H1 (cell line): ENCODE measurements at regions not wholly inside any gene's neighbourhood (a gene's known extent, or its start where the extent isn't known, plus 50 kb on each side); places are given as distances from the start of the nearest gene placed in this dataset.

ENCODE experiments used
- RFX5 ChIP-seq: IDR thresholded peaks from 2 replicates; pipeline ENCODE4 v1.6.1; 2011; ENCODE audit warnings: low read depth, low read length, improper control_type of control experiment, borderline replicate concordance
- TF ChIP-seq, protein P1 (sequence below): fragments of 300-600 bp; sonication (generic); IDR thresholded peaks from 2 replicates; pipeline ENCODE4 v1.7.1; 2012; ENCODE audit warnings: low read length, moderate library complexity, mild to moderate bottlenecking, inconsistent platforms; ENCODE audit not compliant: insufficient replicate concordance

DNA sequence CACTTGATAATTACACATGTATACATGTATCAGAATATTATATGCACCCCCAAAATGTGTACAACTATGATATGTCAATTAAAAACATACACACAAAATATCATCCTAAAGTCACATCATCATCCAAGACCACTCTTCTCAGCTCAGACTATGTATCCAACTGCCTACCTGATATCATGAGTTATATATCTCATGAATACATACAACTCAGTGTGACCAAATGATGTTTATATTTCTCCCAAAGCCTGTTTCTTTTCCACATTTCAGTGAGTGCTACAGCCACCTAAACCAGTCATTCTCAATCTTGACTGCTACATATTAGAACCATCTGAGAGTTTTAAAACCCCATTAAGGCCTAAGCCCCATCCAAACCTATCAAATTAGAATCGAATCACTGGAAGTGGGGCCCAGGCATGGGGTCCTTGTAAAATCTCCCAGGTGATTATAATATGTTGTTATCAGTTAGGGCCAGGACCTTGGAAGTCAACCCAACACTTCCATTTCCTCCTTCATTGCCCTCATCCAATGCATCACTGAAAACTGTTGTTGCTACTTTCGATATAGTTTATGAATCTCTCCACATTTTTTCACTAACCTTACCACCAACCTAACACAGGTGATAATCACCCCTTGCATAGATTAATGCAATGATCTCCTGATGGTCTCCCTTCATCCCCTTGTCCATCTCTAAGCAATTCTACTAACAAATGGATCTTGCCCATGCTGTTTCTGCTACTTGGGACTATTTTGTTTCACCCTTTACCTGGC lies 53.8 kb upstream of the ITGB8 start (continued):
- TF ChIP-seq, protein P1, sequence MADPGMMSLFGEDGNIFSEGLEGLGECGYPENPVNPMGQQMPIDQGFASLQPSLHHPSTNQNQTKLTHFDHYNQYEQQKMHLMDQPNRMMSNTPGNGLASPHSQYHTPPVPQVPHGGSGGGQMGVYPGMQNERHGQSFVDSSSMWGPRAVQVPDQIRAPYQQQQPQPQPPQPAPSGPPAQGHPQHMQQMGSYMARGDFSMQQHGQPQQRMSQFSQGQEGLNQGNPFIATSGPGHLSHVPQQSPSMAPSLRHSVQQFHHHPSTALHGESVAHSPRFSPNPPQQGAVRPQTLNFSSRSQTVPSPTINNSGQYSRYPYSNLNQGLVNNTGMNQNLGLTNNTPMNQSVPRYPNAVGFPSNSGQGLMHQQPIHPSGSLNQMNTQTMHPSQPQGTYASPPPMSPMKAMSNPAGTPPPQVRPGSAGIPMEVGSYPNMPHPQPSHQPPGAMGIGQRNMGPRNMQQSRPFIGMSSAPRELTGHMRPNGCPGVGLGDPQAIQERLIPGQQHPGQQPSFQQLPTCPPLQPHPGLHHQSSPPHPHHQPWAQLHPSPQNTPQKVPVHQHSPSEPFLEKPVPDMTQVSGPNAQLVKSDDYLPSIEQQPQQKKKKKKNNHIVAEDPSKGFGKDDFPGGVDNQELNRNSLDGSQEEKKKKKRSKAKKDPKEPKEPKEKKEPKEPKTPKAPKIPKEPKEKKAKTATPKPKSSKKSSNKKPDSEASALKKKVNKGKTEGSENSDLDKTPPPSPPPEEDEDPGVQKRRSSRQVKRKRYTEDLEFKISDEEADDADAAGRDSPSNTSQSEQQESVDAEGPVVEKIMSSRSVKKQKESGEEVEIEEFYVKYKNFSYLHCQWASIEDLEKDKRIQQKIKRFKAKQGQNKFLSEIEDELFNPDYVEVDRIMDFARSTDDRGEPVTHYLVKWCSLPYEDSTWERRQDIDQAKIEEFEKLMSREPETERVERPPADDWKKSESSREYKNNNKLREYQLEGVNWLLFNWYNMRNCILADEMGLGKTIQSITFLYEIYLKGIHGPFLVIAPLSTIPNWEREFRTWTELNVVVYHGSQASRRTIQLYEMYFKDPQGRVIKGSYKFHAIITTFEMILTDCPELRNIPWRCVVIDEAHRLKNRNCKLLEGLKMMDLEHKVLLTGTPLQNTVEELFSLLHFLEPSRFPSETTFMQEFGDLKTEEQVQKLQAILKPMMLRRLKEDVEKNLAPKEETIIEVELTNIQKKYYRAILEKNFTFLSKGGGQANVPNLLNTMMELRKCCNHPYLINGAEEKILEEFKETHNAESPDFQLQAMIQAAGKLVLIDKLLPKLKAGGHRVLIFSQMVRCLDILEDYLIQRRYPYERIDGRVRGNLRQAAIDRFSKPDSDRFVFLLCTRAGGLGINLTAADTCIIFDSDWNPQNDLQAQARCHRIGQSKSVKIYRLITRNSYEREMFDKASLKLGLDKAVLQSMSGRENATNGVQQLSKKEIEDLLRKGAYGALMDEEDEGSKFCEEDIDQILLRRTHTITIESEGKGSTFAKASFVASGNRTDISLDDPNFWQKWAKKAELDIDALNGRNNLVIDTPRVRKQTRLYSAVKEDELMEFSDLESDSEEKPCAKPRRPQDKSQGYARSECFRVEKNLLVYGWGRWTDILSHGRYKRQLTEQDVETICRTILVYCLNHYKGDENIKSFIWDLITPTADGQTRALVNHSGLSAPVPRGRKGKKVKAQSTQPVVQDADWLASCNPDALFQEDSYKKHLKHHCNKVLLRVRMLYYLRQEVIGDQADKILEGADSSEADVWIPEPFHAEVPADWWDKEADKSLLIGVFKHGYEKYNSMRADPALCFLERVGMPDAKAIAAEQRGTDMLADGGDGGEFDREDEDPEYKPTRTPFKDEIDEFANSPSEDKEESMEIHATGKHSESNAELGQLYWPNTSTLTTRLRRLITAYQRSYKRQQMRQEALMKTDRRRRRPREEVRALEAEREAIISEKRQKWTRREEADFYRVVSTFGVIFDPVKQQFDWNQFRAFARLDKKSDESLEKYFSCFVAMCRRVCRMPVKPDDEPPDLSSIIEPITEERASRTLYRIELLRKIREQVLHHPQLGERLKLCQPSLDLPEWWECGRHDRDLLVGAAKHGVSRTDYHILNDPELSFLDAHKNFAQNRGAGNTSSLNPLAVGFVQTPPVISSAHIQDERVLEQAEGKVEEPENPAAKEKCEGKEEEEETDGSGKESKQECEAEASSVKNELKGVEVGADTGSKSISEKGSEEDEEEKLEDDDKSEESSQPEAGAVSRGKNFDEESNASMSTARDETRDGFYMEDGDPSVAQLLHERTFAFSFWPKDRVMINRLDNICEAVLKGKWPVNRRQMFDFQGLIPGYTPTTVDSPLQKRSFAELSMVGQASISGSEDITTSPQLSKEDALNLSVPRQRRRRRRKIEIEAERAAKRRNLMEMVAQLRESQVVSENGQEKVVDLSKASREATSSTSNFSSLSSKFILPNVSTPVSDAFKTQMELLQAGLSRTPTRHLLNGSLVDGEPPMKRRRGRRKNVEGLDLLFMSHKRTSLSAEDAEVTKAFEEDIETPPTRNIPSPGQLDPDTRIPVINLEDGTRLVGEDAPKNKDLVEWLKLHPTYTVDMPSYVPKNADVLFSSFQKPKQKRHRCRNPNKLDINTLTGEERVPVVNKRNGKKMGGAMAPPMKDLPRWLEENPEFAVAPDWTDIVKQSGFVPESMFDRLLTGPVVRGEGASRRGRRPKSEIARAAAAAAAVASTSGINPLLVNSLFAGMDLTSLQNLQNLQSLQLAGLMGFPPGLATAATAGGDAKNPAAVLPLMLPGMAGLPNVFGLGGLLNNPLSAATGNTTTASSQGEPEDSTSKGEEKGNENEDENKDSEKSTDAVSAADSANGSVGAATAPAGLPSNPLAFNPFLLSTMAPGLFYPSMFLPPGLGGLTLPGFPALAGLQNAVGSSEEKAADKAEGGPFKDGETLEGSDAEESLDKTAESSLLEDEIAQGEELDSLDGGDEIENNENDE = no peak
- TF ChIP-seq RFX5 = no peak
